ENCODE measurements at regions not wholly inside any gene's neighbourhood (a gene's known extent, or its start where the extent isn't known, plus 50 kb on each side); places are given as distances from the start of the nearest gene placed in this dataset.
"Not testable (repeated sequence)": the region's sequence is repeated elsewhere in the genome, so short reads cannot be mapped to it uniquely, and the experiment has no call there.

GRCh38 chr12:71385155-71385554, 54.4 kb upstream of the LGR5 start:
- DNase-seq (ENCODE audit: low spot score) (no peak), ATAC-seq (ENCODE audit: insufficient number of reproducible peaks, low FRiP score, low read depth) (no peak)
- Histone ChIP-seq H3K4me3 (no peak overlapping the region), H3K27me3 (replicated peaks; ENCODE audit: insufficient read depth) (no peaks in the 10 kb centered on the region), H3K9me3 (no peaks in the 10 kb centered on the region), H3K4me1 (ENCODE audit: control insufficient read depth in 1 of 2, low read depth in 2 of 2) (no peaks in the 10 kb centered on the region), H3K27ac (no peak overlapping the region), H3K36me3 (no peaks in the 10 kb centered on the region)
- no peak for TF ChIP-seq CTCF (IDR thresholded peaks at IDR 0.05)

DNA sequence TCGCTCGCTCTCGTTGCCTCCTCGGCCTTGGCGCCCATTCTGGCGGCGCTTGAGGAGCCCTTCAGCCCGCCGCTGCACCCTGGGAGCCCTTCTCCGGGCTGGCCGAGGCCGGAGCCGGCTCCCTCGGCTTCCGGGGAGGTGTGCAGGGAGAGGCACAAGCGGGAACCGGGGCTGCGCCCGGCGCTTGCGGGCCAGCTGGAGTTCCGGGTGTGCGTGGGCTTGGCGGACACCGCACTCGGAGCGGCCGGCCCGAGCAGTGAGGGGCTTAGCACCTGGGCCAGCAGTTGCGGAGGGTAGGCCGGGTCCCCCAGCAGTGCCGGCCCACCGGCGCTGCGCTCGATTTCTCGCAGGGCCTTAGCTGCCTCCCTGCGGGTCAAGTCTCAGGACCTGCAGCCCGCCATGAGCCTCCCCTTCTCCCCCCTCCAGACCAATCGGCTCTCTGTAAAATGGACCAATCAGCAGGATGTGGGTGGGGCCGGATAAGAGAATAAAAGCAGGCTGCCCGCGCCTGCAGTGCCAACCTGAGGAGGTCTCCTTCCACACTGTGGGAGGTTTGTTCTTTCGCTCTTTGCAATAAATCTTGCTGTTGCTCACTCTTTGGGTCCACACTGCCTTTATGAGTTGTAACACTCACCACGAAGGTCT, 62.8 kb upstream of the LGR5 start:
- not testable (repeated sequence) for H3K9me3 ChIP-seq; ATAC-seq (ENCODE audit: insufficient number of reproducible peaks, low FRiP score, low read depth); DNase-seq (ENCODE audit: low spot score); H3K4me3 ChIP-seq; H3K36me3 ChIP-seq; H3K4me1 ChIP-seq (ENCODE audit: control insufficient read depth in 1 of 2, low read depth in 2 of 2); H3K27me3 ChIP-seq (replicated peaks; ENCODE audit: insufficient read depth); H3K27ac ChIP-seq

DNA sequence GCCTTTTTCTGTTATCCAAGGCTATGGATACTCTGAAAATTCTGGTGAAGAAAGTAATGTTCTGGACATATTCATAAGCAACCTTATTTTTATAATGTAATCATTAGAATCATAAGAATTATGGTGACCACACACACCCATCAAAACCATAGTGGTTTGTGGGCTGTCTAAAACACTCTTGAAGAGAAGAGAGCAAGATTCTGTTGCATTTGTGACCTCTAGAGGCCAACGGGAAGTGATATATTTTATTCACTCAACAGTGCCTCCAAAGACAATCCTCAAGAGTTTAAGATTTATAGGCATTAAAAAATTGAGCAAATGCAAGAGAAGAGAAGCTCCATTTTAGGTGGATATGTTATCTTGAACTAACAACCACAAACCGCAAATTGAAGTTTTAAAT, 68.5 kb upstream of the LGR5 start:
- H3K9me3 ChIP-seq = no peaks in the 10 kb centered on the region
- no peak overlapping the region for H3K27ac ChIP-seq
- H3K27me3 ChIP-seq (replicated peaks; ENCODE audit: insufficient read depth) = no peaks in the 10 kb centered on the region
- DNase-seq (ENCODE audit: low spot score) = no peak
- no peaks in the 10 kb centered on the region for H3K4me1 ChIP-seq (ENCODE audit: control insufficient read depth in 1 of 2, low read depth in 2 of 2)
- no peaks in the 10 kb centered on the region for H3K36me3 ChIP-seq
- TF ChIP-seq CTCF (IDR thresholded peaks at IDR 0.05) = no peak
- ATAC-seq (ENCODE audit: insufficient number of reproducible peaks, low FRiP score, low read depth) = no peak
- no peak overlapping the region for H3K4me3 ChIP-seq

DNA sequence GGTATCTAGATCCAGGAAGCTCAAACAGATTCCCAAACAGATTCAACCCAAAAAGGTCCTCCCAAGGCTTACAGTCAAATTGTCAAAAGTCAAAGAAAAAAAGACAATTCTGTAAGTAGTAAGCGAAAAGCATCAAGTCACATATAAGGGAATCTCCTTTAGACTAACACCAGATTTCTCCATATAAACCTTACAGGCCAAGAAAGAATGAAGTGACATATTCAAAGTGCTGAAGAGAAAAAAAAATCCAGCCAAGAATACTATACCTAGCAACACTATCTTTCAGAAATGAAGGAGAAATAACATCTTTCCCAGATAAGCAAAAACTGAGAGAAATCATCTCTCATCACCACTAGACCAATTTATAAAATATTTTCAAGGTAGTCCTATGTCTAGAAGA, 79.6 kb upstream of the LGR5 start:
- TF ChIP-seq CTCF (IDR thresholded peaks at IDR 0.05) = no peak
- Histone ChIP-seq H3K4me1 (ENCODE audit: control insufficient read depth in 1 of 2, low read depth in 2 of 2) (no peaks in the 10 kb centered on the region), H3K9me3 (peaks cover 12% of the 10 kb centered on the region), H3K4me3 (no peak overlapping the region), H3K27me3 (replicated peaks; ENCODE audit: insufficient read depth) (no peaks in the 10 kb centered on the region), H3K27ac (no peak overlapping the region), H3K36me3 (no peaks in the 10 kb centered on the region)
- ATAC-seq (ENCODE audit: insufficient number of reproducible peaks, low FRiP score, low read depth) (no peak), DNase-seq (ENCODE audit: low spot score) (no peak)

- ATAC-seq (ENCODE audit: insufficient number of reproducible peaks, low FRiP score, low read depth) (no peak), DNase-seq (ENCODE audit: low spot score) (no peak)
- H3K36me3 ChIP-seq = no peaks in the 10 kb centered on the region
- no peak for TF ChIP-seq CTCF (IDR thresholded peaks at IDR 0.05)
- H3K27ac ChIP-seq = no peak overlapping the region
- H3K4me3 ChIP-seq = no peak overlapping the region
- no peaks in the 10 kb centered on the region for H3K27me3 ChIP-seq (replicated peaks; ENCODE audit: insufficient read depth)
- H3K9me3 ChIP-seq = peaks cover 12% of the 10 kb centered on the region
- no peaks in the 10 kb centered on the region for H3K4me1 ChIP-seq (ENCODE audit: control insufficient read depth in 1 of 2, low read depth in 2 of 2)
Observed at GRCh38 chr12:71356569-71356968, 83.0 kb upstream of the LGR5 start.

GRCh38 chr12:71354871-71355270, 84.7 kb upstream of the LGR5 start:
- Histone ChIP-seq H3K36me3 (no peaks in the 10 kb centered on the region), H3K4me3 (no peak overlapping the region), H3K27me3 (replicated peaks; ENCODE audit: insufficient read depth) (no peaks in the 10 kb centered on the region), H3K4me1 (ENCODE audit: control insufficient read depth in 1 of 2, low read depth in 2 of 2) (no peaks in the 10 kb centered on the region), H3K27ac (no peak overlapping the region), H3K9me3 (peaks cover 7% of the 10 kb centered on the region)
- ATAC-seq (ENCODE audit: insufficient number of reproducible peaks, low FRiP score, low read depth) = no peak
- no peak for TF ChIP-seq CTCF (IDR thresholded peaks at IDR 0.05)
- DNase-seq (ENCODE audit: low spot score) = no peak
